GM23248 (cell line): ENCODE measurements at regions not wholly inside any gene's neighbourhood (a gene's known extent, or its start where the extent isn't known, plus 50 kb on each side); places are given as distances from the start of the nearest gene placed in this dataset.

Source experiments
- EZH2 ChIP-seq: fragments of 200-600 bp; sonication (generic); IDR thresholded peaks from 2 replicates; pipeline ENCODE4 v1.6.1; 2018; ENCODE audit warnings: antibody characterized with exemption, mild to moderate bottlenecking; ENCODE audit not compliant: insufficient read depth, poor library complexity, severe bottlenecking
- EZH2phosphoT487 ChIP-seq: fragments of 200-600 bp; sonication (generic); IDR thresholded peaks from 2 replicates; pipeline ENCODE4 v1.6.1; 2018; ENCODE audit warnings: antibody characterized with exemption, moderate library complexity, mild to moderate bottlenecking, low read depth; ENCODE audit not compliant: insufficient read depth

GRCh38 chr7:37577901-37578300 is 105.7 kb upstream of the GPR141 start:
- TF ChIP-seq EZH2 (no peak), EZH2phosphoT487 (no peak)
